Dedifferentiated amniotic fluid mesenchymal stem cell (primary cell): ENCODE measurements at regions not wholly inside any gene's neighbourhood (a gene's known extent, or its start where the extent isn't known, plus 50 kb on each side); places are given as distances from the start of the nearest gene placed in this dataset.

Experiments
- DNase-seq: peaks from one replicate; pipeline ENCODE4 v3.0.0-alpha.2; 2016; ENCODE audit errors: extremely low spot score

DNA sequence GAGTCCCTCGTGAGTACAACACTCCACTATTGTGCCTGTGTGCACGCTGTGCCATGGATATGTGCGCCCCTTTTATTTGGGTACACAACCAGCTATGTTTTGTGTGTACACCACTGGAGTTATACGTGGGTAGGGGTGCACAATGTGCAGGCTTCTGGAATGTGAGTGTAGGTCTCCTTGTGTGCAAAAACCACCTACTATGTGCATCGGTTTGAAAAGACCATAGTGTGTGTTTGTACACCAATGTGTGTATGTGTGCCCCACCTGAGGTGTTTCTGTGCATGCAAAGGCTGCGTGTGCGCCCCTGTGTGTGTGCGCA lies 86.4 kb upstream of the ALDH1L1 start:
- no peak for DNase-seq

DNA sequence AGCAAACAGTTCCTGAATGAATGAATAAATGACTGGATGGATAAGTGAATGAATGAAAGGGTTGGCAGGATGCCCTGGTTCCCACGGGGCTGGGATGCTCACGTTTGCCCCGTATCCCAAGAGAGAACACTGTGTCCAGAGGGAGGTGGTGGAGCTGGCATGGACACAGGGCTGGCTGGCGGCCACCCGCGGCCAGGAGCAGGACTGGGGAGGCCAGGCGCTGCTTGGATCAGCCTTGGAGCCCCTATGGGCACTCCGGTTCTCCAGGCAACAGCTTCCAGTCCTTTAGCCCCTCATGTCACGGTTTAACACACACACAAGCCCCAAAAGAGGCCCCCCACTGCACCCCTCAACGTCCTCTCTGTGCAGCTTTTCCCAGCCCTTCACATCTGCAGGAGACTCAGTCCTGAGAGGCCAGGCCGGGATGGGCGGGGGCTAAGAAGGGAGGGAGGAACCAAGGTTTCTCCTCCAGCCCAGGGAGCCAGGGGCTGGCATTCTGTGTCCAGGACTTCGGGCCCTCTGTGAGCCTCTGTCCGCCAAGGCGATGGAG lies 86.0 kb upstream of the ALDH1L1 start:
- DNase-seq: no peak

DNA sequence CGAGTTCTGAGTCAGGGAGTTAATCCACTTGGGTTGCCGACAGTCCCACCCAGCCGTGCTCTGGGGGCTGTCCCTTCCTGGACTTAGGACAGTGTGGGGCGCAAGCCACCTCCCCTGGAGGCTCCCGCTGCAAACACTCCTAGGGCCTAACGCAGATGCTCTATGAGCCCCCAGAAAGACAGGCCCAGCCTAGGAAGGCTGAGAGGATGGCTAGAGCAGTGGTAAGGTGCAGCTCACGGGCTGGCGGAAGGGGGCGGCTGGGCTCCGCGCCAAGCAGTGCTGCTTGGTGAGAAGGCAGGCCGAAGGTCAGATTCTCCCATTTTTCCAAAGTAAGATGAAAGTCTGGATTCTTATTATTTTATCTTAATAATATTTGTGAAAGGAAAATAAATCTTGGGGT lies 84.6 kb upstream of the ALDH1L1 start:
- no peak for DNase-seq

DNA sequence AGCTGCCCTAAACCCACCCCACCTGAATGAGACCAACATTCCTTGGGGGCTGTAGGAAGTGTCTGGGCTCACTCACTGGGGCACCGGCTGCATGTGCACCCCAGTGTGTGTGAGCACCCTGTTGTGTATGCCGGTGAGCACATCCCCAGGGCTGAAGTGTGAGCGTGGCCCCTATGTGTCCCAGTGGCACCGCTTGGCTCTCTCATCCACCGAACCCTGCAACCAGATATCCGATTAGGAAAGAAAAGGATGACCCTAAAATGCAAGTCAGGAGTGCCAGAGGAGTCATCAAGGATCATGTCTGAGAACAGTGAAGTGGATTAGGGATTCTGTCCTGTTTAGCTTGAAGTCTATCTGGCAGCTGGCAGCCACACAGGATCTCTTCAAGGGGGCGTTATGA lies 84.0 kb upstream of the ALDH1L1 start:
- no peak for DNase-seq

DNA sequence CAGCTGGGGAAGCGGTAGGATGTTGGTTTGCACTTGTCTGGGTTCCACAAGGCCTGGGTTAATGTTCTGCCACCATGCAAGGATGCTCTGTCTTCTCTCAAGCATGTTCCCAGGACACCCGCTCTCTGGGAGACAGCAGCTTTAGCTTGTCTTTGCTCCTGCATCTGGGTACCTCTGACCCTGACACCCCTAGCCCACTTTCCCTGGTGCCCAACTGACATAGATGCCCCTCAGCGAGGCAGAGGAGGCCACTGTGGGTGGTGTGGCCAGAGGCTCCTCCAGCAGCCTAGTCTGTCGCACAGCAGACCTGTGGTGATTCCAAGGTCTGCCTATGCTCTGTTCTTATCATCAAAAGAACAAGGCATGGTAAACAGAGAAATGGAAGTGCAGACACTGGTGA lies 83.6 kb upstream of the ALDH1L1 start:
- DNase-seq: no peak

DNA sequence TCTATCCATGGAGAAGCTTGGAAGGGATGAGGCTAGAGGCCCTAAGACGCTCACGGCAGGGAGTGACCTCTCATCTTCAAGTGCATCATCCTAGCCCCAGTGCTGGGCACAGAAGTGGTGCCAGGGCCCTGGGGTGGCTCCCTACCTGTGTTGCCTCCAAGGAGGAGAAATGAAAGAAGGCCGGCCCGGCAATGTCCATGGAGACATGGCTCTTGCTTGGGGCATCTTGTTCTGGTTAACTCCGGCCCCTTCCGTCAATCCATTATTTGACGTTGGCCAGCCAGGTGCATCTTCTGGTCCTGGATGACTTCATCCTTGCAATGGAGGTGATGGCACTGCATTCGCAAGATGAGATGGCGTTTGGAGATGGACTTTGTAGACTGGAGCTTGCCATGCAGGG lies 83.2 kb upstream of the ALDH1L1 start:
- no peak for DNase-seq

DNA sequence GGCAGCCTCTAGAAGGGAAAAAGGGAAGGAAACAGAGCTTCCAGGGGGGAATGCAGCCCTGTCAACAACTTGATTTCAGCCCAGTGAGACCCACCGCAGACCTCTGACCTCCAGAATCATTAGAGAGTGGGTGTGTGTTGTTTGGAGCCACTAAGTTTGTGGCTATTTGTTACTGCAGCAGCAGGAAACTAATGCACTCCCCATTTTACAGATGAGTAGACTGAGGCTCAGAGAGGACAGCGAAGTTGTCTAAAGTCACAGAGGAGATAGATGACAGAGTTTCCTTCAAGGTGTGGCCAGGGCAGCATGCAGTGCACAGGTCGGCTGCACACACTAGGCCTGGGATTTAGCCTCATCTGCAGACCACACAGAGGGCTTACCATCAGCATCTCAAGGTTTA lies 81.8 kb upstream of the ALDH1L1 start:
- no peak for DNase-seq

DNA sequence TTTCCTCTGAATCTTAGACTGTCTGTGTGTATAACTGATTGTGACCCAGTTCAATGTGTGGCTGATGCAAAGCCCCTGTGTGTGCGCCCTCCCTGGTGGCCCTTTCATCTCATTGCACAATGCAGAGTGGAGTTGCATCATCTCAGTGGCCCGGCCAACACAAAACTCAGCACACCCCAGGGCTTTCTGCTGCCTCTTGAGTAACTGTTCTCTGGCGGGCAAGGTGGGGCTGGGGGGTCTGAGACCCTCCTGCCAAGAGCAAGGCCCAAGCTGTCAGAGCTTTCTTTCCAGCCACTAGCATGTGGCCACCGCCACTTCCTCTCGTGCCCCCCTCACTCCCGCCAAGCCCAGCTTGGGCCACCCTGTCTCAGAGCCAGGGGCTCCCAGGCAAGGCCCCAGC lies 80.7 kb upstream of the ALDH1L1 start:
- DNase-seq: peak; percentile 59

DNA sequence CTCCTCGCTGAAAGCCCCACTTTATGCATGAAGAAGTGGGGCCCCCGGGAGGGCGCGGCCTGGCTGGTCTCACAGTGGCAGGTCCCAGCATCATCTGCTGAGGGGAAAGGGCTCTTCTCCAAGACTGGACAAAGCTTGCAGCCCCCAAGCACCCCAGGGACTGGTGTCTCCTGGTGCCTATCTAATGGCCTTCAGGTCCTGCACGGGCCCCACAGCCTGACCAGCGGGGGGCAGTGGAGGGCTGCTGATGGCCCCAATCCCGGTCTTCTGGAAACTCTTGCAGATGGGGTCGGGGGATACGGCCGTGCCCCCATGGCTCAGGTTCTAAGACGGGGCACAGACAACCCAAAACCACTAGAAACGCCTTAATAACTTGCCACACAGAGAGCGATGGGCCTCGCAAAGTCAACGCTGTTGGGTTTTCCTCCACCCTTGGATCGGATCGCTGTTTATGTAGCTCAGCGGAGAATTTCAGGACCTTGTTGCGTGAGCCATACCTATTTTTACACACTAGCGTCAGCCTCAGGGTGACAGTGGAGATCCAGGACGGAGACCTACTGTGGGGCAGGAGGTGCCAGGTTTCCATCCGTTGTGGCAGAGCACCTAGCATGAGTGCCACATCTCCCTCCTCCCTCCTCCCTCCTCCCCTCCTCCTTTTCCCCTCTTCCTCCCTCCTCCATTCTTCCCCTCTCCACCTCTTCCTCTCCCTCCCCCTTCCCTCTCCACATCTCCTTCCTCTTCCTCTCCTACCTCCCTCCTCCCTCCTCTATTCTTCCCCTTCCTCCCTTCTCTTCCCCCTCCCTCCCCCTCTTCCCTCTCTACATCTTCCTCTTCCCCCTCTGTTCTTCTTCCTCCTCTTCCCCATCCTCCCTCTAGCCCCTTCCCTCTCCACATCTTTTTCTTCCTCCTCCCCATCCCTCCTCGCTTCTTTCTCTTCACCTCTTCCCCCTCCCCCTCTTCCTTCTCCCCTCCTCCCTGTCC lies 79.3 kb upstream of the ALDH1L1 start:
- no peak for DNase-seq

DNA sequence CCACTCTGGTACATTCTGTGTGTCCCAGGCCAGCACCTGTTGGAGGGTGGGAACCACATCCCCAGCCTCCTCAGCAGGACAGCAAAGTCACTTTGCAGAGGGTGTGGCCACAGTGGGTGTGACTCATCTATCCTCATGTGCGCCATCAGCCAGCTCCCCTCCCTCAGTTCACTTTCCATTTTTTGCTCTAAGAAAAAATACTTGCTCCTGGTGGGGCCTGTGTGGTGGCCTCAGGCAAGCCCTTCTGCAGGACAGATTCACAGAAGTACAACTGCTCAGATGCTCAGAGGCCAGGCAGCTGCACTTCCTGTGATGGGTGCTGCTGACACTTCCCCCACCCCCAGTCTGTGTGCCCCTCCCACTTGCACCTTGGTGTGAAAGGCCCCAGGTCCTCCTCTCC lies 78.3 kb upstream of the ALDH1L1 start:
- no peak for DNase-seq

DNA sequence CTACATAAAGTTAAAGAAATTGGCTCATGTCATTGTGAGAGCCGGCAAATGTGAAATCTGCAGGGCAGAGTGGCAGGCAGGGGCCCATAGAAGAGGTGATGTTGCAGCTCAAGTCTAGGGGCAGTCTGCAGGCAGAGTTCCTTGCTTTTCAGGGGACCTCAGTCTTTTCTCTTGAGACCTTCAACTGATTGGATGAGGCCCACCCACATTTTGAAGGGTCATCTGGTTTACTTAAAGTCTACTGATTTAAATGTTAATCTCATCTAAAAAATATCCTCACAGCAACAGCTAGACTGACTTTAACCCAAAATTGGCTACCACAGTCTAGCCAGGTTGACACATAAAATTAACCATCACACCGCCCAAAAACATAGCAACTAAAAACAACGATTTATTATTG lies 77.6 kb upstream of the ALDH1L1 start:
- DNase-seq: no peak

DNA sequence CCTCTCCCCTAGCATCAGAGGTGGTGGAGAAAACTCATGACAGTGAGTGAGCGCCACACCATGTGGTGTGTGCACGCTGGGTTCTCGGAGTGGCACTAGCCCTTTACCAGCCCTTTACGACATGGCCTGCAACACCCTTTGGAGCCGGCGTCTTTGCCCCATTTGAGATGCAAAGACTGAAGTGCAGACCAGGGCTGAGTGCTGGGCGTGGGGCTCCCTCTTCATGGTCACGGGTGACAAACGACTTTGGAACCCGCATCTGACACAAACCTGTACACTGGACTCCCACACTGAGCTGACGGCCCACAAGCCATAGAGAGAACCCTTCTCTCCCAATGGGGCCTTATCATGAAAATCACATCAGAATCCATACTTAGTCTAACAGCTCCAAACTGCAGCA lies 76.8 kb upstream of the ALDH1L1 start:
- DNase-seq: no peak

DNA sequence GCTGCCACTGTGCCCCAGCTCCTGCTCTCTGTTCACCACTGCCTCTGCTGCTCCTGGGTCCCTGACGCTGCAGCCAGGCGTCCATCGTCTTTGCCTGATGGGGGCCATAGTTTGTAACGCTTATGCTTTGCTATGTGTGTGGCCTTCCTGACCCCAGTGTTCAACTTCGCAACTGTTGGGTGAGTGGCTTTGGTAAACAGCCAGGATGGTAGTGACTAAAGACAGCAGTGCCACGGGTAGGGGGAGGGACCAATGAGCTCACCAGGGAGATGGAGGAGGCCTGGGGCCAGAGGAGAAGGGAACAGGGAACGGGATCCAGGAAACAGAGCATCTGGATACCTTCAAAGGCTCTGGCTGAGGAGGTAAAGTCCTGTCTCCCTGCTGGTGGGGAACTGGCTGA lies 75.9 kb upstream of the ALDH1L1 start:
- DNase-seq: no peak

DNA sequence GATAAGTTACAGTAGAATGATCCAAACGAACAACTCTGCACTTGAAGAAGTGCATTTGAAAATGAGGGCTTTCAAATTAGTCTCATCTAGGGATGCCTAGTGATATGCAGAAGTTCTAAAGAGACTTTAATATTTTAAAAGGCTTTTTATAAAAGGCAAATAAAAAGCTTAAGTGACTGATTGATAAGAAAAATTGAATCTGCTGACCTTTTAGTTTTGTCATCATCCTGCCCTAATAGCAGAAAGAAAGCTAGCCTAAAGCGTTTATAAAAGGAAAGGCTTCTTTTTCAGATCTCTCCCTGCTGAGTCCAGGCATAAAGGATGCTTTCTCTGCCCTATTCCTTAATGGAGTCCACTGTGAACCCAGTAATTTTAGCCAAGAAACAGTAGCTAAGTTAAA lies 72.7 kb upstream of the ALDH1L1 start:
- DNase-seq: no peak

DNA sequence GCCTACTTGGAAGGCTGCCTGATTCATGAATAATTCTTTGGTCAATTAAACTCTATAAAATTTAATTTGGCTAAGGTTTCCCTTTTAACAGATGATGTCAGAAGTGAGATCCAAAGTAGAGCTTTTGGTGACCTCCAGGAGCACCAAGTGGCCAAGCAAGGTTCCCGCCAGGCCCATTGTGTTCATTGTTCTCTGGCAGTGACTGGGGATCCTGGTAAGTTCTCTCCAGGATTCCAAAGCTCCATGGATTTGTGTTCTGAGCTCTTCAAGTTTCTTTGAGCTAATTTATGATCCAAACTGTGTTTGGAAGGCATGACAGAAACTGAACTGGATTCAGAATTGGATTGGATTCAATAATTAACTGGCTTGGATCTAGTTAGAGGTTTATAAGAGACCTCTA lies 72.0 kb upstream of the ALDH1L1 start:
- DNase-seq: no peak

DNA sequence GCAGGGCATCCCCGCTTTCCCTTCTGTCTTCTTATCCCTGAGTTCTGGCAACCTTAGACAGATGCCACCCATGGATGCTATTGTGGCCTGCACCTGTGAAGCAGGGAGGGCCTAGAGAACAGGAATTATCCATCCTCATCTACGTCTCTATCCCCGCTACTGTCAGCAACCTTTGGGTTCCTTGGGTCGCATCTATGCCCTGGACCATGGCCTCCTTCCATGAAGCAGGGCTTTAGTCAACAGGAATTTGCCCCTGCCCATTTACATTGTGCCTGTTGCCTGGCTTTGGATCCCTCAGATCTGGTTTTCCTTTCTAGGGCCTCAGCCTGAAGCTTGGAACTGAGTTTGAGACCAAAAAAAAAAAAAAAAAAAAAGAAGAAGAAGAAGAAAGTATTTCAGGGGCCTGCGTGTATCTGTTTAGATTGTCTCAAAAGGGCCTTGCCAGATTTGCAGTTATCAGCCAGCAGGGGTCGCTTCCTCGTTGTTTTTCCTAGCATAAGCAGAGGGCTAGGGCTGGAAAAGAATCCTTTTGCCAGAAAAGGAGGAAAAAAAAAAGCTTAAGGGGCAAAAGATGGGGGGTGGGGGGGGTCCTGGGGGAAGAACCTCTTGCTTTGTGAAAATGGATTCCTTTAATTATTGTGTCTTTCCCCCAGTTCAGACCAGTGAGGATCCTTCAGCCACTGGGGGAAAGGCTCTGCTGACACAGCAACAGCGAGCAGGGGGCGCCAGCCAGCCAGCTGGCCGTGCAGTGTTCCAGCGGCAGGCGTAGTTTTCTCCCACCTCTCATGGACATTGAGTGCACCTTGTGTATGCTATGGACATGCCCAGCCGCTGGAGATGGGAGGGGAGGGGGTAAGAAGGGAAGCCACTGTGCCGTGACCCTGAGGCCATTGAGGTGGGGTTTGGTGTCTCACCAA lies 65.7 kb upstream of the ALDH1L1 start:
- DNase-seq: peak; percentile 65
